ENCODE measurements at regions not wholly inside any gene's neighbourhood (a gene's known extent, or its start where the extent isn't known, plus 50 kb on each side); places are given as distances from the start of the nearest gene placed in this dataset.

- no peak overlapping the region for H3K4me3 ChIP-seq (ENCODE audit: low read length)
- TF ChIP-seq EZH2phosphoT487 (IDR thresholded peaks at IDR 0.05; ENCODE audit: low read depth) (no peak), CTCF (IDR thresholded peaks at IDR 0.05; ENCODE audit: low read depth, low read length) (no peak)
- H3K4me1 ChIP-seq (ENCODE audit: low read length): peaks cover 47% of the 10 kb centered on the region
- peaks cover 37% of the 10 kb centered on the region for H3K36me3 ChIP-seq (replicated peaks; ENCODE audit: low read depth, low read length)
- H4K20me1 ChIP-seq (ENCODE audit: insufficient read depth, low read length): no peaks in the 10 kb centered on the region
- no peaks in the 10 kb centered on the region for H3K79me2 ChIP-seq (ENCODE audit: low read length)
- peak overlapping the region; percentile 59 for H3K27ac ChIP-seq (ENCODE audit: low read length)
- no peak overlapping the region for H2AFZ ChIP-seq (ENCODE audit: low read depth, low read length)
- no peak overlapping the region for H3K9ac ChIP-seq (ENCODE audit: low read length)
- H3K27me3 ChIP-seq (ENCODE audit: low read depth, low read length): no peaks in the 10 kb centered on the region
- 0 out of 2 replicates have a peak overlapping the region, but pooled peaks have one; percentile 22 for H3K4me2 ChIP-seq (ENCODE audit: low read length)
- H3K9me3 ChIP-seq (ENCODE audit: insufficient read depth, low read length): peaks cover 54% of the 10 kb centered on the region
Observed at GRCh38 chr3:13975686-13976085, 95.8 kb upstream of the WNT7A start.

DNA sequence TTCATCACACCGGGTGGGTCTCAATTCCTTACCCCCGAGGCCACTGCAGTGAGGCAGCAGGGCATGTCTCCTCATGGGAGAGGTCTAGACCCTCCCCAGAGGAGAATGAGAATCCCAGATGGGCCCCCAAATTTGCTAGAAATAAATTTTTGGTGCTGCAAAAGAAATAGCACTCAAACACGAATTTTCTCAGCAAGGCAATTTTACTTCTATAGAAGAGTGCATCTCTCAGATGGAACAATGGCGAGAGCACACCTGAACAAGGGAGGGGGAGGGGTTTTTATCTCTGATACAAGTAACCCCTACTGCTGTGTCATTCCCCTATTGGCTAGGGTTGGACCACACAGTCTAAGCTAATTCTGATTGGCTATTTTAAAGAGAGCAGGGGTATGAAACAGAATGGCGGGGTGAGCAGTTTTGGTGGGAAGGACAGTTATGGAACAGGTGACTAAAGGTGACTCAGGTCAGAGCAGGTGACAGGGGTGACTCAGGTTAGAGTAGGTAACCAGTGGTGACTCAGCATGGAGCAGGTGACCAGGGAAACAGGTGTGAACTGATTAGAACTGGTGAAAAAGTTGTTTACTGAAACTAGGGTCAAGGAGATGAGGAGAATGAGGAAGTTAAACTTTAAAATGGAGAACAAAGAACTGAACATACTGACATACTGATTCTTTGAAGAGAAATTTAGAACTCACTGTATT is 93.0 kb upstream of the WNT7A start:
- H3K27me3 ChIP-seq (ENCODE audit: low read depth, low read length): no peaks in the 10 kb centered on the region
- H3K4me2 ChIP-seq (ENCODE audit: low read length): no peak overlapping the region
- no peak for TF ChIP-seq EZH2phosphoT487 (IDR thresholded peaks at IDR 0.05; ENCODE audit: low read depth)
- TF ChIP-seq CTCF (IDR thresholded peaks at IDR 0.05; ENCODE audit: low read depth, low read length): no peak
- no peaks in the 10 kb centered on the region for H4K20me1 ChIP-seq (ENCODE audit: insufficient read depth, low read length)
- H3K9me3 ChIP-seq (ENCODE audit: insufficient read depth, low read length): peaks cover 67% of the 10 kb centered on the region
- peaks cover 37% of the 10 kb centered on the region for H3K36me3 ChIP-seq (replicated peaks; ENCODE audit: low read depth, low read length)
- no peak overlapping the region for H3K9ac ChIP-seq (ENCODE audit: low read length)
- H3K4me3 ChIP-seq (ENCODE audit: low read length): no peak overlapping the region
- H3K27ac ChIP-seq (ENCODE audit: low read length): peak overlapping the region; percentile 75
- H3K79me2 ChIP-seq (ENCODE audit: low read length): no peaks in the 10 kb centered on the region
- no peak overlapping the region for H2AFZ ChIP-seq (ENCODE audit: low read depth, low read length)
- H3K4me1 ChIP-seq (ENCODE audit: low read length): peaks cover 31% of the 10 kb centered on the region

DNA sequence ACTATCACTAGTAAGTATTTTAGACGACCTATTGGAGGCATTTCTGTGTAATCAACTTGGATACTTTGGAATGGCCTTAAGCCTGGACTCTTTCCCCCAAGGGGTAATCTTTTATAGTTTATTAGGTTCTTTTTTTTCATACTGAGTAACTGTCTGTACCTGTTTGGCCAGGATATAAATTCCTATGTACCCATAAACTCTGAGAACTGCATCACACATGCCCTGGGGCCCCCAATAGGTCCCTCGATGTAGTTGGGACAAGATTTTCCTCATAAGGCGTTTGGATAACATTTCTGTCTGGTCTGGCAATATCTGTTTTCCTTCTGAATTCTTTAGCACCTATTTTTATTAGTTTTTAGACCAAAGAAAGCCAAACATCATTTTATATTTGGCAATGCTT is 86.4 kb upstream of the WNT7A start:
- no peak overlapping the region for H2AFZ ChIP-seq (ENCODE audit: low read depth, low read length)
- H3K9me3 ChIP-seq (ENCODE audit: insufficient read depth, low read length): peaks cover 36% of the 10 kb centered on the region
- H3K4me3 ChIP-seq (ENCODE audit: low read length): no peak overlapping the region
- H3K4me1 ChIP-seq (ENCODE audit: low read length): peaks cover 9% of the 10 kb centered on the region
- no peak overlapping the region for H3K27ac ChIP-seq (ENCODE audit: low read length)
- H3K9ac ChIP-seq (ENCODE audit: low read length): no peak overlapping the region
- no peak overlapping the region for H3K4me2 ChIP-seq (ENCODE audit: low read length)
- no peaks in the 10 kb centered on the region for H3K79me2 ChIP-seq (ENCODE audit: low read length)
- H4K20me1 ChIP-seq (ENCODE audit: insufficient read depth, low read length): no peaks in the 10 kb centered on the region
- TF ChIP-seq CTCF (IDR thresholded peaks at IDR 0.05; ENCODE audit: low read depth, low read length): no peak
- no peak for TF ChIP-seq EZH2phosphoT487 (IDR thresholded peaks at IDR 0.05; ENCODE audit: low read depth)
- peaks cover 4% of the 10 kb centered on the region for H3K36me3 ChIP-seq (replicated peaks; ENCODE audit: low read depth, low read length)
- no peaks in the 10 kb centered on the region for H3K27me3 ChIP-seq (ENCODE audit: low read depth, low read length)

GRCh38 chr3:13963137-13963886 is 83.4 kb upstream of the WNT7A start:
- Histone ChIP-seq H3K27ac (ENCODE audit: low read length) (peak overlapping the region; percentile 35; the same call in 1 of the 2 replicates), H3K9me3 (ENCODE audit: insufficient read depth, low read length) (peaks cover 22% of the 10 kb centered on the region; the same call in 1 of the 2 replicates), H3K4me1 (ENCODE audit: low read length) (peaks cover 9% of the 10 kb centered on the region), H3K36me3 (replicated peaks; ENCODE audit: low read depth, low read length) (no peaks in the 10 kb centered on the region), H3K4me3 (ENCODE audit: low read length) (no peak overlapping the region), H4K20me1 (ENCODE audit: insufficient read depth, low read length) (no peaks in the 10 kb centered on the region), H2AFZ (ENCODE audit: low read depth, low read length) (no peak overlapping the region), H3K27me3 (ENCODE audit: low read depth, low read length) (no peaks in the 10 kb centered on the region), H3K9ac (ENCODE audit: low read length) (no peak overlapping the region), H3K4me2 (ENCODE audit: low read length) (no peak overlapping the region), H3K79me2 (ENCODE audit: low read length) (no peaks in the 10 kb centered on the region)
- TF ChIP-seq CTCF (IDR thresholded peaks at IDR 0.05; ENCODE audit: low read depth, low read length) (no peak), EZH2phosphoT487 (IDR thresholded peaks at IDR 0.05; ENCODE audit: low read depth) (no peak)
